SK-N-SH treated with all-trans-retinoic acid at 6 μM for 48 hours (cell line): ENCODE measurements at regions not wholly inside any gene's neighbourhood (a gene's known extent, or its start where the extent isn't known, plus 50 kb on each side); places are given as distances from the start of the nearest gene placed in this dataset.

Experiments
- ISL1 ChIP-seq: fragments of 250-450 bp; sonication (Bioruptor Pico); IDR thresholded peaks from 2 replicates; pipeline ENCODE4 v2.1.2; 2022; ENCODE audit warnings: mild to moderate bottlenecking, moderate library complexity
- ZFP30 ChIP-seq: fragments of 450-650 bp; formaldehyde crosslinking; IDR thresholded peaks from 2 replicates; pipeline ENCODE4 v1.5.0; 2022; ENCODE audit warnings: mild to moderate bottlenecking, moderate library complexity
- TF ChIP-seq, protein P1 (sequence below): fragments of 250-450 bp; sonication (Bioruptor Pico); IDR thresholded peaks from 2 replicates; pipeline ENCODE4 v1.8.0; 2020; ENCODE audit warnings: mild to moderate bottlenecking, moderate library complexity, borderline replicate concordance
- TF ChIP-seq, protein P2 (sequence below): fragments of 250-450 bp; sonication (Bioruptor Pico); IDR thresholded peaks from 2 replicates; pipeline ENCODE4 v1.5.1; 2021; ENCODE audit warnings: mild to moderate bottlenecking, moderate library complexity

DNA sequence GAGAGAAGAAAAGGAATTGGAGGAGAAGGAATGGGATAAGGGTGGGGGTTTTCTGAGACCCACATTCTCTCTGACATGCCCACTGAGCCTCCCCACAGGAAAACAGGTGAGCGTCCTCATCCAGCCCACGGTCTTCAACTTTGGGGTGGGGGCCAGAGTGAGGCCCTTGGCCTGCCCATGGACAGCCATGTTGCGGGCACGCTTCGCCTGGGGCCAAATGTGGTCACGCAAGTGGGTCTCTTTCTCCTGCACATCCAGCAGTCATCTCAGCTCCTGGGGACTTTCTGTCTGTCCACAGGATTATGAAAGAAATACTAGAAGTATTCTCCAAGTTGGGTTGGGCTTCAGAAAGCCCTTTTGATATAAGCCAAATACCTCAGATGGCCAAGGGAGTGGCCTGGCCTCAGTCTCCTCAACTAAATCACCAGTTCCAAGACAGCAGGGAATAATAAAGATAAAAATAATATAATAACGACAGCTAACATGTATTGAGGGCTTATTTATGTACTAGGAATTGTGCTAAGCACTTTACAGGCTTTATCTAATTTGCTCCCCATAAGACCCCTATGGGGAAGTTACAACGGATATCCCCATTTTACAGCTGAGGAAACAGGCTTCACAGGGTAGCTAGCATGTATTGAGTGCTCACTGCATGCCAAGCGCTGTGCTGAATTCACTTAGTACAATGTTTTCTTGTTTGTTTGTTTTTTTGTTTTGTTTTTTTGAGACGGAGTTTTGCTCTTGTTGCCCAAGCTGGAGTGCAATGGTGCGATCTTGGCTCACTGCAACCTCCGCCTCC, 57.2 kb upstream of the LBX1 start:
- TF ChIP-seq, protein P1, sequence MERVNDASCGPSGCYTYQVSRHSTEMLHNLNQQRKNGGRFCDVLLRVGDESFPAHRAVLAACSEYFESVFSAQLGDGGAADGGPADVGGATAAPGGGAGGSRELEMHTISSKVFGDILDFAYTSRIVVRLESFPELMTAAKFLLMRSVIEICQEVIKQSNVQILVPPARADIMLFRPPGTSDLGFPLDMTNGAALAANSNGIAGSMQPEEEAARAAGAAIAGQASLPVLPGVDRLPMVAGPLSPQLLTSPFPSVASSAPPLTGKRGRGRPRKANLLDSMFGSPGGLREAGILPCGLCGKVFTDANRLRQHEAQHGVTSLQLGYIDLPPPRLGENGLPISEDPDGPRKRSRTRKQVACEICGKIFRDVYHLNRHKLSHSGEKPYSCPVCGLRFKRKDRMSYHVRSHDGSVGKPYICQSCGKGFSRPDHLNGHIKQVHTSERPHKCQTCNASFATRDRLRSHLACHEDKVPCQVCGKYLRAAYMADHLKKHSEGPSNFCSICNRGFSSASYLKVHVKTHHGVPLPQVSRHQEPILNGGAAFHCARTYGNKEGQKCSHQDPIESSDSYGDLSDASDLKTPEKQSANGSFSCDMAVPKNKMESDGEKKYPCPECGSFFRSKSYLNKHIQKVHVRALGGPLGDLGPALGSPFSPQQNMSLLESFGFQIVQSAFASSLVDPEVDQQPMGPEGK (CRISPR knock-in tag), result no peak
- TF ChIP-seq, protein P2, sequence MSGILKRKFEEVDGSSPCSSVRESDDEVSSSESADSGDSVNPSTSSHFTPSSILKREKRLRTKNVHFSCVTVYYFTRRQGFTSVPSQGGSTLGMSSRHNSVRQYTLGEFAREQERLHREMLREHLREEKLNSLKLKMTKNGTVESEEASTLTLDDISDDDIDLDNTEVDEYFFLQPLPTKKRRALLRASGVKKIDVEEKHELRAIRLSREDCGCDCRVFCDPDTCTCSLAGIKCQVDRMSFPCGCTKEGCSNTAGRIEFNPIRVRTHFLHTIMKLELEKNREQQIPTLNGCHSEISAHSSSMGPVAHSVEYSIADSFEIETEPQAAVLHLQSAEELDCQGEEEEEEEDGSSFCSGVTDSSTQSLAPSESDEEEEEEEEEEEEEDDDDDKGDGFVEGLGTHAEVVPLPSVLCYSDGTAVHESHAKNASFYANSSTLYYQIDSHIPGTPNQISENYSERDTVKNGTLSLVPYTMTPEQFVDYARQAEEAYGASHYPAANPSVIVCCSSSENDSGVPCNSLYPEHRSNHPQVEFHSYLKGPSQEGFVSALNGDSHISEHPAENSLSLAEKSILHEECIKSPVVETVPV (CRISPR knock-in tag), result no peak
- TF ChIP-seq ZFP30 (CRISPR knock-in tag), result no peak
- no peak for TF ChIP-seq ISL1 (CRISPR knock-in tag)
